ENCODE measurements at regions not wholly inside any gene's neighbourhood (a gene's known extent, or its start where the extent isn't known, plus 50 kb on each side); places are given as distances from the start of the nearest gene placed in this dataset.

- Histone ChIP-seq H3K4me2 (ENCODE audit: low read length) (no peak overlapping the region), H3F3A (ENCODE audit: insufficient read depth, low read length, poor library complexity, severe bottlenecking) (no peaks in the 10 kb centered on the region), H3K9me2 (ENCODE audit: insufficient read depth, low read length) (no peaks in the 10 kb centered on the region), H3K4me3 (ENCODE audit: low read length) (no peak overlapping the region), H3K27ac (ENCODE audit: low read length) (no peak overlapping the region), H3K36me3 (ENCODE audit: insufficient read depth, low read length) (no peaks in the 10 kb centered on the region), H3K27me3 (ENCODE audit: insufficient read depth, low read depth, low read length) (no peaks in the 10 kb centered on the region), H3K79me2 (replicated peaks; ENCODE audit: insufficient read depth, low read length) (no peaks in the 10 kb centered on the region), H2AFZ (ENCODE audit: low read depth, low read length) (no peak overlapping the region), H3K9ac (ENCODE audit: low read length) (no peak overlapping the region), H3K9me3 (ENCODE audit: low read length) (no peaks in the 10 kb centered on the region), H4K20me1 (ENCODE audit: insufficient read depth) (no peaks in the 10 kb centered on the region)
- TF ChIP-seq RAD21 (conservative IDR thresholded peaks at IDR 0.05) (no peak), POLR2AphosphoS5 (IDR thresholded peaks at IDR 0.05) (no peak), EZH2 (IDR thresholded peaks at IDR 0.05; ENCODE audit: borderline replicate concordance, insufficient read depth, low read length, poor library complexity, severe bottlenecking) (no peak), CTCF (IDR thresholded peaks at IDR 0.05; ENCODE audit: poor library complexity, severe bottlenecking) (no peak), SMC3 (conservative IDR thresholded peaks at IDR 0.05; ENCODE audit: poor library complexity) (no peak), MXI1 (conservative IDR thresholded peaks at IDR 0.05; ENCODE audit: poor library complexity, severe bottlenecking) (no peak), EP300 (conservative IDR thresholded peaks at IDR 0.05; ENCODE audit: poor library complexity, severe bottlenecking) (no peak), TAF1 (IDR thresholded peaks at IDR 0.05; ENCODE audit: low read depth) (no peak)
Observed at GRCh38 chr16:64339052-64339770, 782.7 kb downstream of the CDH11 start.

- Histone ChIP-seq H3K9me2 (ENCODE audit: insufficient read depth, low read length) (no peaks in the 10 kb centered on the region), H3K27me3 (ENCODE audit: insufficient read depth, low read depth, low read length) (no peaks in the 10 kb centered on the region), H3K27ac (ENCODE audit: low read length) (no peak overlapping the region), H4K20me1 (ENCODE audit: insufficient read depth) (no peaks in the 10 kb centered on the region), H3F3A (ENCODE audit: insufficient read depth, low read length, poor library complexity, severe bottlenecking) (no peaks in the 10 kb centered on the region), H3K9ac (ENCODE audit: low read length) (no peak overlapping the region), H3K4me2 (ENCODE audit: low read length) (no peak overlapping the region), H3K9me3 (ENCODE audit: low read length) (no peaks in the 10 kb centered on the region), H3K4me3 (ENCODE audit: low read length) (no peak overlapping the region), H3K36me3 (ENCODE audit: insufficient read depth, low read length) (no peaks in the 10 kb centered on the region), H3K79me2 (replicated peaks; ENCODE audit: insufficient read depth, low read length) (no peaks in the 10 kb centered on the region), H2AFZ (ENCODE audit: low read depth, low read length) (no peak overlapping the region)
- no peak for TF ChIP-seq EZH2 (IDR thresholded peaks at IDR 0.05; ENCODE audit: borderline replicate concordance, insufficient read depth, low read length, poor library complexity, severe bottlenecking)
- TF ChIP-seq POLR2AphosphoS5 (IDR thresholded peaks at IDR 0.05): no peak
- no peak for TF ChIP-seq CTCF (IDR thresholded peaks at IDR 0.05; ENCODE audit: poor library complexity, severe bottlenecking)
- no peak for TF ChIP-seq EP300 (conservative IDR thresholded peaks at IDR 0.05; ENCODE audit: poor library complexity, severe bottlenecking)
- no peak for TF ChIP-seq TAF1 (IDR thresholded peaks at IDR 0.05; ENCODE audit: low read depth)
- TF ChIP-seq RAD21 (conservative IDR thresholded peaks at IDR 0.05): no peak
- no peak for TF ChIP-seq SMC3 (conservative IDR thresholded peaks at IDR 0.05; ENCODE audit: poor library complexity)
- TF ChIP-seq MXI1 (conservative IDR thresholded peaks at IDR 0.05; ENCODE audit: poor library complexity, severe bottlenecking): no peak
- TF ChIP-seq REST (IDR thresholded peaks at IDR 0.05; ENCODE audit: borderline replicate concordance): no peak
Observed at GRCh38 chr16:64321881-64322280, 800.0 kb downstream of the CDH11 start.
